A172 (cell line): ENCODE measurements at regions not wholly inside any gene's neighbourhood (a gene's known extent, or its start where the extent isn't known, plus 50 kb on each side); places are given as distances from the start of the nearest gene placed in this dataset.
"Not testable (repeated sequence)": the region's sequence is repeated elsewhere in the genome, so short reads cannot be mapped to it uniquely, and the experiment has no call there.

Experiments
- DNase-seq: peaks from one replicate; pipeline ENCODE4 v3.0.0-alpha.2; 2015; ENCODE audit warnings: low spot score

DNA sequence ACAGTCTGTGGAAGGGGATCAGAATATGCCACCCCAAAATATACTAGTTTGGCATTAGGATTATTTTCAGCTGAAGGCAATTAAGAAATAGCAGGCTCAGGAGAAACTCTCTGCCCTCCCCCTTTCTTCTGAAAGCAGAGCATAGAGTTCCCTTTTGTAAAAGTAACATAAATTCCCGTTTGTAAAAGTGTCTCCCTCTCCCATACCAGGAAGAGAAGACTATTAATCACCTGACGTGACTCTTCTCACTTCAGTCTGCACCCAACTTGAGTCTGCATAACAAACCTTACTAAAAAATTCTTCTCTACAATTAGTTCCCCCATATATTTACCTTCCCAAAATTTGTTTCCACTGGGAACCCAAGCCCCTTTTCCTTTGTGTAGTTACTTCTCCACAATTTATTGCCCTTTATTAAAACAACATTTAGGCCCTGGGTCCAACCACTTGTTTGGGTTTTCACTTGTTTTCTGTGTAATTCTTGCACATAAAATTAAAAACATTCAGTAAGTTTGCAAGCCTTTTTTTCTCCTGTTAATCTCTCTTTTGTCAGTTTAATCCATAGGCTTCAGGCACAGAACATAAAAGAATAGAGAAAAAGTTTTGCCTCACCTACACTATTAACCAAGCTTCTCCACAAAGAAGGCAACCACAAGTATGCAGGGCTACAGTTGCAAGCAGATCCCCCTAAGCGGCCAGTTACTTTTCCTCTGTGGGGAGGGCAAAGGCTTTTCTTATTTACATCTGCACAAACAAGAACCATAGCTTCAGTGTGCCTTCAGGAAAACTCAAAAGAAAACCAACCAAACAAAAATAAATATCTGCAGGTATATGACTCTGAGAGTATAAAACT lies 73.8 kb upstream of the EPCAM start:
- DNase-seq: no peak

GRCh38 chr2:47293976-47294375 lies 75.1 kb upstream of the EPCAM start:
- DNase-seq: no peak

- DNase-seq: peak; percentile 77
Measured at GRCh38 chr2:47288864-47289263, 80.2 kb upstream of the EPCAM start.

GRCh38 chr2:47283659-47284058 lies 85.5 kb upstream of the EPCAM start:
- no peak for DNase-seq

DNA sequence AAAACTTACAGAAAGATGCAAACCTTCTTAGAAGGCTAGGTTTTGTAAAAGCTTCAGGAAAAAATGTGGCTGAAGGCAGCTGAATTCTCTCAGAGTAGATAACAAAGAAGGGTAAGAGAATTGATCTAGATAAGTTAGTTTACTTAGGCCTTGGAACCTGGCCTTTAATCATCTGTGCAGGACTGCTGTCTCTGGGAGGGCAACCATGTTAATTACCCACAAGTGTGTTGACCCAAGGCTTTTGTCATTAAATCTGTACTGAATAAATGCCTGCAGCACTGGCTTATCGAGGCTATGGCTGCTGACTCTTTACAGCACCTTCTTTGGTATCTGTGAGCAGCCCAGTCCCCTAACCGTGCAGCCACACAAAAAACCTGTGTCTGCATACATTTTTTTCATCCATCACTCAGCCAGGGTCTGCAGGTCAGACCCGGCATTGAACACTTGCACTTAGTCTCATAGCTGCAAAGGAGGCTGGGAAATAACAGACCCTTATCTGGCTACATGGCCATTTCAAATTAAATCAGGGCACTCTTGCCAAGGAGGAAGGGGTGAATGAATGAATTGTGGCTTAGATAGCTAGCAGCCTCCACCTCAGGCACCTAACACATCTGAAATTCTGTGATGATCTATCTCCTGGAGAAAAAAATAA lies 86.4 kb upstream of the EPCAM start:
- DNase-seq: no peak

DNA sequence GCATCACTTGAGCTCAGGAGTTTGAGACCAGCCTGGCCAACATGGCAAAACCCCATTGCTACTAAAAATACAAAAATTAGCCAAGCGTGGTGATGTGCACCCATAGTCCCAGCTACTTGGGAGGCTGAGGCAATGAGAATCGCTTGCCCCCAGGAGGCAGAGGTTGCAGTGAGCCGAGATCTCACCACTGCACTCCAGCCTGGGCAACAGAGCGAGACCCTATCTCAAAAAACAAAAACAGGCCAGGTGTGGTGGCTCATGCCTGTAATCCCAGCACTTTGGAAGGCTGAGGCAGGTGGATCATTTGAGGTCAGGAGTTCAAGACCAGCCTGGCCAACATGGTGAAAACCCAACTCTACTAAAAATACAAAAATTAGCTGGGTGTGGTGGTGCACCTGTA lies 89.6 kb upstream of the EPCAM start:
- DNase-seq: not testable (repeated sequence)

DNA sequence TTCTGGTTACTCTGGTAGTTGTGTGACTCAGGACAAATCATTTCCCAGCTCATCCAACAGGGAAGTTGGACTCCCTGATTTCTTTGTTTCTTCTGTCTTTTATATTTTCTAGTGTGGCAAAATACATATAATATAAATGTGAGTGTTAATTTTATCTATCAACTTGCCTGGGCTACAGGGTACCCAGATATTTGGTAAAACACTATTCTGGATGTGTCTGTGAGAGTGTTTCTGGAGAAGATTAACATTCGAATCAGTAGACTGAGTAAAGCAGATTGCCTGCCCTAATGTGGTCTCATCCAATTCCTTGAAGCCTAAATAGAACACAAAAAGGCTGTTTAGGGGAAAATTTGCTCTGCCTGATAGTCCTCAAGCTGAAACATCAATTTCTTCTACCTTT lies 91.1 kb upstream of the EPCAM start:
- DNase-seq: no peak

- no peak for DNase-seq
Measured at GRCh38 chr2:47277187-47277586, 91.9 kb upstream of the EPCAM start.

DNA sequence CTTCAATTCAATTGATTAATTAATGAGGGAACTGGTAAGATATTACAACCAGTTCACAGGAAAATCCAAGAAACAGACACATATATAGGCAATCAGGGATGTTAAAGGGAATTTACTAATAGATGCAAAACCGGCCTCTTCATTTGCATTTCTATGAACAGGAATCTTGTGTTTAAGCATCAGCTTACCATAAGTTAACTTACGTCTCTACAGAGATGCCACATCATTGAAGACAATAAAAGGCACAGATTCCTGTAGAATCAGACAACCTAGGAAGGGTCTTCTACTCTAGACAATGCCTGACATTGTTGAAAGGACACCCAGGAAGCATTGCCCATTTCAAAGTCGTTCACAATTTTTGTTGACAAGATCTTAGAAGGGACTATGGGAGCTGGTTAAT lies 93.0 kb upstream of the EPCAM start:
- DNase-seq: no peak

DNA sequence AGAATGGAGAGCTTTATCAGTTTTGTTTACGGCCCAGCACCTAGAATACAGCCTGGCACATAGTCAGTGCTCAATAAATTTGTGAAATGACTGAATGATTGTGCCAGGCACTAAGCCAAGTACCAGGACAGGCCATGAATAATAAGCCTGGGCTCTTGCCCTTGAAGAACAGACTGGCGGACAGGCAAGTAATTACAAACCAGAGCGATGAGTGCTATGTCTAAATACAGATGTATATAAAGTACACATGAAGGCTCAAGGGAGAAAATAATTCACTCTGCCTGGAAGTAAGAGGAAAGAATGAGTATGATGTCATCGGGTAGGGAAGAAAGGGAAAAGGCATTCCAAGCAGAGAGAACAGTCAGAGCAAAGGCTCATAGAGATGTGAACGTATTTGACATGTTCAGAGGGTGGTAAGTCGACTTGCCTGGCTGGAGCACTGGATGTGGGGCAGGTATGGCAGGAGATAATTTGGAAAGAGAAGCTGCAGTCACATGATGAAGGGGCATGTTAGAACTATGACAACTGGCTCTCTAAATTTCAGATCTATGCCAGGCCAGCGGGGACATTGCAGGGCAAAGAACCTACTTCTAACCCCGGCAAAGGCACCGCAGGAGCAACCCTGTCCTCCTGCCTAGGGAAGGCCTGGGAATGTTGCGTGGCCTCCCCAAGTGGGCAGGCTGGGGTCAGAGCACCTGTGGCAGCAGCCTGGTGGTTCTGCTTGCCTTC lies 94.9 kb upstream of the EPCAM start:
- DNase-seq: peak; percentile 88

DNA sequence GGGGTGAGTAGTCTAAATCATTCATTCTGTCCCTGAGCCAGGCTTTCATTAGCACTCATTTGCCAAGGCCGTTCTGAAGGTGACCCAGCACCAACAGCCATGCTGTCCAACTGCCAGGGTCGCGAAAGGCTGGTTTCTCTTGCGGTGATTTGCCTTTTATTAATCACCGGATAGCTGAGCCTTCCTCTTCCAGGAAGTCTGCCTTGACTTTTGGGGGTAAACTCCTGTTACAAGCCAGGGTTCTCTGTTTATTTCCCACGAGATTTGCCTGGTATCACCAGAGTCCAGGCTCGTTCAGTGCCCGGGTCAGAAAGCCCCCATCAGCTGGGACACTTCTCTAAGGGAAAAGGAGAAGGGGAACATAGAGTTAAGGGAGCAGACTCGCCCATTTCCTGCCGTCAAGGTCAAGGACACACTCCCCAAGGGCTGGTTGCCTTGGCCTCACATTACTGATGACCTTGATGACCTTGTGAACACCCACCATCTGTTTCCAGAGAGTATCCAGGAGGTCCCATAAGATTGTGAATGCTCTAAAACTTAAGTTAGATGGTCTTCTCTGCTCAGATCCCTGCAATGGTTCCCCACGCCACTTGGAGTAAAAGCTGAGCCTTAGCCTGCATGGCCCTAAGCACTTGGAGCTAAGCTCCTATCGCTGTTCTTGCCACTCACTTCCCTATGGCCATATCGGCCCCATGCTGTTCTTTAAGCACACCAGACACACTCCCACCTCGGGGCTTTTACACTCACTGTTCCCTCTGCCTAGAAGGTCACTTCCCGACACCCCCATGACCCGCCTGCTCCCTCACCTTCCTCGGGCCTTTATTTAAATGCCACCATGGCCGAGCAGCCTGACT lies 96.0 kb upstream of the EPCAM start:
- no peak for DNase-seq

DNA sequence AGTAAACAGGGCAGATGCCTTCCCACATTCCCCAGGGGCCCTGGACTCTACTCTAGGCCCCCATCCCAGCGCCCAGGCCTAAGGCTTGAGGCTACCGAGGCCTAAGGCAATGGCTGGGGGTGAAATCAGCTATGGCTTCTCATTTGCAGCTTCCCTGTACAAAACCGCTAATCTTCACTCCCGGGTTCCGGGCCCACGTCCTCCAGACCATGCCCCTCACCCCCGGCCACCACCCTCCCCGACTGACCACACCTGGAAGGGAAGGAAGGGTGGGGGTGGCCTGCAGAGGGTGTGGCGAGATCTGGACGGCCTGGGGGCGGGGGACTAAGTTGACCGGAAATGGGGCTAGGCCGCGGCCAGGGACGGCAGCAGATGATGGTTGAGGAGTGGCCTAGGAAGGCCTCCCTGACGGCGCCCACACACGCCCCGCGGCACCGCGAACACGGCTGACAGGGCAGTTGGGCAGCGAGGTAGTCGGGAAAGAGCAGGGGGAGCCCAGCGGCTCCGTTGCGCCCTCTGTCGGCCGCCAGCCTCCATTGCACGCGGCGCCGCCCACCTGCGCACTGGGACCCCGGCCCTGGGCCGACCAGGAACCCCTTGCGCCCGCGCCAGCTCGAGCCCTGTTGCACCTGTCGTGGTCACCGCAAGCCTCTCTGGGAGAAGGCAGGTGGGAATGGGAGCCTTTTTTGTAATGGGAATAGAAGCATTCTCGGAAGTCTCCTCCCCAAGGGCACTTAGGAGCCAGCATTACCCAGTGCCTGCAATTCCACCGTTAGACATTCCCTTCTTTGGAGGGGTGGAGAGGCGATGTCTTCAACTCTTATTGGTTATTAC lies 95.9 kb upstream of the CALM2 start:
- DNase-seq: peak; percentile 82

GRCh38 chr2:47271054-47272000 lies 95.0 kb upstream of the CALM2 start:
- DNase-seq: no peak

DNA sequence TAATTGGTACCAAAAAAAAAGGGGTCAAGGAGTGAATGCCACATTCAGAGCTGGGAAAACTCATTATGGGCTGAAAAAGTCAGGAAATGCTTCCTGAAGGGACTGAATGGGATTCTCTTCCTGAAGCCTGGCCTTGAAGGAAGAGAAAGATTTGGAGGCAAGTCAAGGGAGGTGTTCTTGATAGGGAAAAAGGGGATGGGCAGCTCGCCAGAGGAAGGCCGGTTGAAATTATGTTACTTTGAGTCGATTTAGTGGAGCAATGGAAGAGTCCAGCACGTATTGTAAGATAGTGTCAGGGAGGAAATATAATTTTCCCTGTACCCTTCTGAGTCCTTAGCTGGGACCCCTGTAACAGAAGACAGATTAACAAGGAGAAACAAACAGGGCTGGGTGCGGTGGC lies 94.1 kb upstream of the CALM2 start:
- DNase-seq: no peak

- DNase-seq: peak; percentile 100
Measured at GRCh38 chr2:47269316-47270232, 93.3 kb upstream of the CALM2 start.

- no peak for DNase-seq
Measured at GRCh38 chr2:47267711-47268086, 91.4 kb upstream of the CALM2 start.

GRCh38 chr2:47266939-47267710 lies 90.8 kb upstream of the CALM2 start:
- no peak for DNase-seq

DNA sequence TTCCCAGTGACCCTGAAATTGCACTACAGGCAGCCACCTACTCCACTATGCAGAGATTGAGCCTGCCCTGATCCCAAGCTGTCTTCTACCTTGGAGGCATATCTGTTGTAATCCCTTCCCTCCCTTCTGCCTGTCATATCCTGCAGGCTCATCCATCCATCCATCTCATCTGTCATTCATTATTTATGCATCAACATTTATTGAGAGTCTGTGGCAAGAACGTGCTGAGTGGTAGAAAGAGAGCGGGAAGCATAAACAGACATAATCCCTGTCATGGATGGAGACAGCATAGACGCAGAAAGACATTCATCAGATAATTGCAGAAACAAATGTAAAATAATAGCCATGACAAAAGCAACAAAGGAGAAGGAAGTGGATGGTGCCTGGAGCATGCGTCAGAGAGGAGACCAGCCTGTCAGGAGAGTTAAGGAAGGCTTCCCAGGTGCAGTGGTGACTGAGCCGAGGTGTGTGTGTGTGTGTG lies 89.5 kb upstream of the CALM2 start:
- DNase-seq: no peak
